GM21381 (cell line): ENCODE measurements at regions not wholly inside any gene's neighbourhood (a gene's known extent, or its start where the extent isn't known, plus 50 kb on each side); places are given as distances from the start of the nearest gene placed in this dataset.

Experiments
- ATAC-seq: cut with Tn5 transposase; IDR thresholded peaks from one replicate; pipeline ENCODE4 v1.9.1; 2021; ENCODE audit warnings: mild to moderate bottlenecking, moderate library complexity; ENCODE audit not compliant: unreplicated experiment

- ATAC-seq = no peak
Measured at GRCh38 chr6:22878706-22879105, 309.3 kb downstream of the HDGFL1 start.

- ATAC-seq = no peak
Measured at GRCh38 chr6:22880686-22881433, 311.5 kb downstream of the HDGFL1 start.

- no peak for ATAC-seq
Measured at GRCh38 chr6:22882581-22882980, 313.2 kb downstream of the HDGFL1 start.

- ATAC-seq = no peak
Measured at GRCh38 chr6:22883061-22883717, 313.8 kb downstream of the HDGFL1 start.

- no peak for ATAC-seq
Measured at GRCh38 chr6:22884456-22884855, 315.1 kb downstream of the HDGFL1 start.

- ATAC-seq = no peak
Measured at GRCh38 chr6:22886650-22887581, 317.6 kb downstream of the HDGFL1 start.

GRCh38 chr6:22888163-22888752, 318.9 kb downstream of the HDGFL1 start:
- no peak for ATAC-seq

GRCh38 chr6:22891934-22892333, 322.6 kb downstream of the HDGFL1 start:
- no peak for ATAC-seq

GRCh38 chr6:22892452-22892851, 323.1 kb downstream of the HDGFL1 start:
- ATAC-seq = no peak

GRCh38 chr6:22896696-22897095, 327.3 kb downstream of the HDGFL1 start:
- no peak for ATAC-seq

- ATAC-seq = no peak
Measured at GRCh38 chr6:22899426-22899825, 330.1 kb downstream of the HDGFL1 start.

- ATAC-seq = no peak
Measured at GRCh38 chr6:22903826-22904225, 334.5 kb downstream of the HDGFL1 start.

GRCh38 chr6:22904431-22904830, 335.1 kb downstream of the HDGFL1 start:
- ATAC-seq = no peak

- no peak for ATAC-seq
Measured at GRCh38 chr6:22906091-22906549, 336.8 kb downstream of the HDGFL1 start.

GRCh38 chr6:22907085-22907484, 337.7 kb downstream of the HDGFL1 start:
- no peak for ATAC-seq

- ATAC-seq = no peak
Measured at GRCh38 chr6:22910370-22910769, 341.0 kb downstream of the HDGFL1 start.

- no peak for ATAC-seq
Measured at GRCh38 chr6:22913612-22914011, 344.2 kb downstream of the HDGFL1 start.

- no peak for ATAC-seq
Measured at GRCh38 chr6:22917344-22917743, 348.0 kb downstream of the HDGFL1 start.

GRCh38 chr6:22921828-22922227, 352.5 kb downstream of the HDGFL1 start:
- ATAC-seq = no peak

GRCh38 chr6:22925304-22925835, 356.0 kb downstream of the HDGFL1 start:
- no peak for ATAC-seq
